CD4-positive, alpha-beta T cell (primary cell): ENCODE measurements at regions not wholly inside any gene's neighbourhood (a gene's known extent, or its start where the extent isn't known, plus 50 kb on each side); places are given as distances from the start of the nearest gene placed in this dataset.

Experiments used
- ATAC-seq: fragments of 200-7000 bp; cut with Tn5 transposase; one replicate; pipeline ENCODE4 v1.10.0; 2022; ENCODE audit warnings: mild to moderate bottlenecking; ENCODE audit not compliant: poor library complexity
- CTCF ChIA-PET: fragments of 350-600 bp; sonication (Branson Sonifier 250); formaldehyde crosslinking; loops from one replicate; lab custom pipeline; 2021; ENCODE audit warnings: antibody characterized with exemption, inconsistent platforms; lab: Charles Lee
- POLR2A ChIA-PET: fragments of 350-600 bp; sonication (Branson Sonifier 250); formaldehyde crosslinking; loops from one replicate; lab custom pipeline; 2021; ENCODE audit warnings: antibody characterized with exemption, inconsistent platforms; lab: Charles Lee
- DNase-seq, 14 experiments: peaks; one replicate each; pipeline ENCODE4 v3.0.0-alpha.2; 2013 to 2020; ENCODE audit warnings: mixed read lengths in 2 of 14
- H3K27ac ChIP-seq, 2 donors: one replicate each; pipeline versions ENCODE4 v1.5.1 to v1.7.0; 2013; ENCODE audit warnings: low read length in 2 of 2, low read depth in 1 of 2, mild to moderate bottlenecking in 1 of 2
- H3K27me3 ChIP-seq, 2 experiments: 1 replicate in 1 of 2; 2 replicates in 1 of 2; pipeline versions ENCODE4 v1.6.1 to v1.7.0; 2013; ENCODE audit warnings: low read length in 2 of 2, control low read depth in 1 of 2, mild to moderate bottlenecking in 1 of 2, moderate library complexity in 1 of 2; ENCODE audit not compliant: insufficient read depth in 2 of 2, control insufficient read depth in 1 of 2
- H3K36me3 ChIP-seq: one replicate; pipeline ENCODE4 v1.6.1; 2013; ENCODE audit warnings: low read length, control low read depth; ENCODE audit not compliant: insufficient read depth
- H3K4me1 ChIP-seq: one replicate; pipeline ENCODE4 v1.6.1; 2013; ENCODE audit warnings: low read length, control low read depth; ENCODE audit not compliant: insufficient read depth
- H3K4me3 ChIP-seq: one replicate; pipeline ENCODE4 v1.5.1; 2013; ENCODE audit warnings: mild to moderate bottlenecking, low read length, moderate library complexity
- H3K9me3 ChIP-seq, 2 experiments: 1 replicate in 1 of 2; 2 replicates in 1 of 2; pipeline versions ENCODE4 v1.6.1 to v1.7.0; 2013; ENCODE audit warnings: low read length in 2 of 2, mild to moderate bottlenecking in 2 of 2, control low read depth in 1 of 2, moderate library complexity in 1 of 2; ENCODE audit not compliant: control insufficient read depth in 1 of 2, insufficient read depth in 1 of 2
- H3K27ac Mint-ChIP-seq: one replicate; pipeline ENCODE4 v1.8.0; 2020; ENCODE audit warnings: mixed read lengths
- H3K27me3 Mint-ChIP-seq: one replicate; pipeline ENCODE4 v1.8.0; 2021; ENCODE audit warnings: mixed read lengths
- H3K36me3 Mint-ChIP-seq: one replicate; pipeline ENCODE4 v1.8.0; 2021; ENCODE audit warnings: low read depth, mixed read lengths
- H3K4me1 Mint-ChIP-seq: one replicate; pipeline ENCODE4 v1.8.0; 2021; ENCODE audit warnings: low read depth, mixed read lengths
- H3K4me3 Mint-ChIP-seq: one replicate; pipeline ENCODE4 v1.8.0; 2020; ENCODE audit warnings: mild to moderate bottlenecking, mixed read lengths
- H3K9me3 Mint-ChIP-seq: one replicate; pipeline ENCODE4 v1.8.0; 2020; ENCODE audit warnings: mixed read lengths
- intact Hi-C, 2 experiments: fragments of 100-400 bp; cut with DNase I in 1 of 2; cut with micrococcal nuclease in 1 of 2; formaldehyde crosslinking; loops; one replicate each; pipeline versions ENCODE4 v1.15.1 to v1.9.0; 2023 to 2025; cut with DNase I, micrococcal nuclease
- TF ChIP-seq, protein P1 (sequence below): fragments of 200-600 bp; IDR thresholded peaks from one replicate; pipeline ENCODE4 v1.8.0; 2022; ENCODE audit warnings: antibody characterized with exemption, mild to moderate bottlenecking

DNA sequence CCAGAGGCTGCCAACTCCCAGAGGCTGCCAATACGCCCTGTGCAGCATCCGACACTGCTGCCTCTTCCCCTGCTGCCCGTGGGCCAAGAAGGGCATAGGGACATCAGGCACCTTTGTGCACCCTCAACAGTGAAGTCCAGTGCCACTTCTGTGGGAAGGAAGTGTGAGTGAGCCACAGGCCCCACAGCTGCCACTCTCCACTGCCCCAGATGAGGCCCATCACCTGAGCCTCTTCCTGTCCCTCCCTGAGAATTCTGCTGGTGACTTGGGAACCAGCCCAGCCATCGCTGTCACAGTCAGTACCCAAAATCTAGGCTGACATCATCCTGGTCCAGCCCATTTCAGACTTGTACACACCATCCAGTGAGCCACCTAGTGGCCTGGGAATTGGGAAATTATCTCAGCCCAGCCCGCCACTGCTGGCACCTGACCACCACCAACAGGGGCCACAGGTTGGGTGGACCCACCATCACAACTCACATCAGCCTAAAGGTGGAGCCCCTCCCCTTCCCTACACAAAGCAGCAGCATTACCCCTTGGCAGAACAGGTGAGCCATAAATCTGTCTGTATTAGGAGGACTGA lies 733.9 kb upstream of the KLHL1 start:
- no peak overlapping the region for H3K27ac Mint-ChIP-seq
- POLR2A ChIA-PET: no interaction called here
- CTCF ChIA-PET: no interaction called here

GRCh38 chr13:70841240-70842061 lies 733.2 kb upstream of the KLHL1 start:
- H3K27ac Mint-ChIP-seq: no peak overlapping the region
- H3K27me3 ChIP-seq: no peaks in the 10 kb centered on the region
- no peak for DNase-seq
- peaks cover 0 to 27% of the 10 kb centered on the region in 2 experiments for H3K9me3 ChIP-seq
- no peak overlapping the region for H3K27ac ChIP-seq
- intact Hi-C loops: no loop called here
- H3K4me3 Mint-ChIP-seq: no peak overlapping the region
- ChIA-PET CTCF (no interaction called here), POLR2A (no interaction called here)
- ATAC-seq: no peak
- H3K36me3 Mint-ChIP-seq: no peaks in the 10 kb centered on the region
- H3K4me3 ChIP-seq: no peak overlapping the region
- H3K27me3 Mint-ChIP-seq: no peaks in the 10 kb centered on the region
- TF ChIP-seq, protein P1, sequence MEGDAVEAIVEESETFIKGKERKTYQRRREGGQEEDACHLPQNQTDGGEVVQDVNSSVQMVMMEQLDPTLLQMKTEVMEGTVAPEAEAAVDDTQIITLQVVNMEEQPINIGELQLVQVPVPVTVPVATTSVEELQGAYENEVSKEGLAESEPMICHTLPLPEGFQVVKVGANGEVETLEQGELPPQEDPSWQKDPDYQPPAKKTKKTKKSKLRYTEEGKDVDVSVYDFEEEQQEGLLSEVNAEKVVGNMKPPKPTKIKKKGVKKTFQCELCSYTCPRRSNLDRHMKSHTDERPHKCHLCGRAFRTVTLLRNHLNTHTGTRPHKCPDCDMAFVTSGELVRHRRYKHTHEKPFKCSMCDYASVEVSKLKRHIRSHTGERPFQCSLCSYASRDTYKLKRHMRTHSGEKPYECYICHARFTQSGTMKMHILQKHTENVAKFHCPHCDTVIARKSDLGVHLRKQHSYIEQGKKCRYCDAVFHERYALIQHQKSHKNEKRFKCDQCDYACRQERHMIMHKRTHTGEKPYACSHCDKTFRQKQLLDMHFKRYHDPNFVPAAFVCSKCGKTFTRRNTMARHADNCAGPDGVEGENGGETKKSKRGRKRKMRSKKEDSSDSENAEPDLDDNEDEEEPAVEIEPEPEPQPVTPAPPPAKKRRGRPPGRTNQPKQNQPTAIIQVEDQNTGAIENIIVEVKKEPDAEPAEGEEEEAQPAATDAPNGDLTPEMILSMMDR: no peak
- no peaks in the 10 kb centered on the region for H3K9me3 Mint-ChIP-seq
- H3K4me1 Mint-ChIP-seq: no peaks in the 10 kb centered on the region
- H3K4me1 ChIP-seq: no peaks in the 10 kb centered on the region
- no peaks in the 10 kb centered on the region for H3K36me3 ChIP-seq

More for the DNA sequence above, 733.9 kb upstream of the KLHL1 start:
- Histone ChIP-seq H3K4me3 (no peak overlapping the region), H3K4me1 (no peaks in the 10 kb centered on the region), H3K9me3 (peaks cover 0 to 27% of the 10 kb centered on the region in 2 experiments), H3K36me3 (no peaks in the 10 kb centered on the region), H3K27ac (no peak overlapping the region), H3K27me3 (no peaks in the 10 kb centered on the region)
- intact Hi-C loops: no loop called here
- Mint-ChIP-seq H3K4me3 (no peak overlapping the region), H3K9me3 (no peaks in the 10 kb centered on the region), H3K36me3 (no peaks in the 10 kb centered on the region), H3K4me1 (no peaks in the 10 kb centered on the region), H3K27me3 (no peaks in the 10 kb centered on the region)
- DNase-seq (no peak), ATAC-seq (no peak)
- TF ChIP-seq, protein P1: no peak

GRCh38 chr13:70835371-70835770 lies 727.1 kb upstream of the KLHL1 start:
- Mint-ChIP-seq H3K36me3 (no peaks in the 10 kb centered on the region), H3K4me3 (no peak overlapping the region), H3K4me1 (no peaks in the 10 kb centered on the region), H3K27ac (no peak overlapping the region), H3K27me3 (no peaks in the 10 kb centered on the region), H3K9me3 (peaks cover 3% of the 10 kb centered on the region)
- TF ChIP-seq, protein P1: no peak
- H3K36me3 ChIP-seq: no peaks in the 10 kb centered on the region
- CTCF ChIA-PET: no interaction called here
- no peak overlapping the region for H3K27ac ChIP-seq
- DNase-seq (no peak), ATAC-seq (no peak)
- H3K4me3 ChIP-seq: no peak overlapping the region
- intact Hi-C loops: no loop called here
- no peaks in the 10 kb centered on the region for H3K4me1 ChIP-seq
- no peaks in the 10 kb centered on the region for H3K27me3 ChIP-seq
- POLR2A ChIA-PET: no interaction called here
- H3K9me3 ChIP-seq: no peaks in the 10 kb centered on the region
